OCI-LY1 (cell line): ENCODE measurements at regions not wholly inside any gene's neighbourhood (a gene's known extent, or its start where the extent isn't known, plus 50 kb on each side); places are given as distances from the start of the nearest gene placed in this dataset.

Experiments
- CTCF ChIP-seq: fragments of 200-600 bp; sonication (generic), shearing (Covaris generic); IDR thresholded peaks from 2 replicates; pipeline ENCODE4 v1.5.1; 2017; ENCODE audit warnings: mild to moderate bottlenecking, antibody characterized with exemption, low read length, moderate library complexity, mixed read lengths
- EZH2 ChIP-seq: fragments of 200-600 bp; sonication (generic), shearing (Covaris generic); IDR thresholded peaks from 2 replicates; pipeline ENCODE4 v1.8.0; 2017; ENCODE audit warnings: borderline replicate concordance, mixed run types, mild to moderate bottlenecking, antibody characterized with exemption, low read length, moderate library complexity, mixed read lengths

GRCh38 chr14:25308244-25308643 lies 258.3 kb upstream of the STXBP6 start:
- TF ChIP-seq CTCF (no peak), EZH2 (no peak)
